NCI-H128 (cell line): ENCODE measurements at regions not wholly inside any gene's neighbourhood (a gene's known extent, or its start where the extent isn't known, plus 50 kb on each side); places are given as distances from the start of the nearest gene placed in this dataset.

ENCODE experiments used
- DNase-seq: peaks from one replicate; lab custom pipeline; 2025; ENCODE audit not compliant: unreplicated experiment; lab: John Stamatoyannopoulos, UW

- no peak for DNase-seq
Observed at GRCh38 chr1:232452117-232452516, 177.8 kb downstream of the SIPA1L2 start.

- no peak for DNase-seq
Observed at GRCh38 chr1:232451506-232451905, 178.4 kb downstream of the SIPA1L2 start.

- DNase-seq: no peak
Observed at GRCh38 chr1:232450615-232451014, 179.3 kb downstream of the SIPA1L2 start.

- no peak for DNase-seq
Observed at GRCh38 chr1:232447125-232447524, 182.8 kb downstream of the SIPA1L2 start.

- DNase-seq: no peak
Observed at GRCh38 chr1:232445361-232446106, 184.4 kb downstream of the SIPA1L2 start.

GRCh38 chr1:232443372-232443771, 186.6 kb downstream of the SIPA1L2 start:
- no peak for DNase-seq

GRCh38 chr1:232441036-232441411, 188.9 kb downstream of the SIPA1L2 start:
- no peak for DNase-seq

GRCh38 chr1:232440325-232441035, 189.5 kb downstream of the SIPA1L2 start:
- no peak for DNase-seq

GRCh38 chr1:232439011-232439410, 190.9 kb downstream of the SIPA1L2 start:
- DNase-seq: no peak

- no peak for DNase-seq
Observed at GRCh38 chr1:232438476-232438875, 191.5 kb downstream of the SIPA1L2 start.

GRCh38 chr1:232437510-232437909, 192.4 kb downstream of the SIPA1L2 start:
- no peak for DNase-seq

GRCh38 chr1:232435729-232436128, 194.2 kb downstream of the SIPA1L2 start:
- DNase-seq: no peak

- DNase-seq: no peak
Observed at GRCh38 chr1:232432313-232432712, 197.6 kb downstream of the SIPA1L2 start.

GRCh38 chr1:232431748-232432147, 198.2 kb downstream of the SIPA1L2 start:
- no peak for DNase-seq

- DNase-seq: no peak
Observed at GRCh38 chr1:232431326-232431725, 198.6 kb downstream of the SIPA1L2 start.

GRCh38 chr1:232430467-232430866, 199.5 kb downstream of the SIPA1L2 start:
- DNase-seq: no peak

- DNase-seq: no peak
Observed at GRCh38 chr1:232428786-232429530, 201.0 kb downstream of the SIPA1L2 start.

- no peak for DNase-seq
Observed at GRCh38 chr1:232428036-232428645, 201.8 kb downstream of the SIPA1L2 start.

- DNase-seq: no peak
Observed at GRCh38 chr1:232426801-232427200, 203.1 kb downstream of the SIPA1L2 start.

- no peak for DNase-seq
Observed at GRCh38 chr1:232425421-232425820, 204.5 kb downstream of the SIPA1L2 start.

- DNase-seq: no peak
Observed at GRCh38 chr1:232423591-232423990, 206.3 kb downstream of the SIPA1L2 start.
